PC-9 (cell line): ENCODE measurements at regions not wholly inside any gene's neighbourhood (a gene's known extent, or its start where the extent isn't known, plus 50 kb on each side); places are given as distances from the start of the nearest gene placed in this dataset.
"Not testable (repeated sequence)": the region's sequence is repeated elsewhere in the genome, so short reads cannot be mapped to it uniquely, and the experiment has no call there.

Experiments
- BruUV-seq: library from RNA; stranded (reverse); fragments of 400-500 nt; replicated peaks from 2 replicates; lab custom pipeline; 2021; lab: Mats Ljungman, UMichigan
- CTCF ChIA-PET: fragments of 300-600 bp; sonication (Branson Sonifier 250); formaldehyde crosslinking; loops from one replicate; lab custom pipeline; 2022; ENCODE audit warnings: antibody characterized with exemption; lab: Charles Lee
- POLR2A ChIA-PET: fragments of 300-600 bp; sonication (Branson Sonifier 250); formaldehyde crosslinking; loops from one replicate; lab custom pipeline; 2022; ENCODE audit warnings: antibody characterized with exemption; ENCODE audit not compliant: unreplicated experiment; lab: Charles Lee
- DNase-seq, 2 experiments: peaks; one replicate each; pipeline versions ENCODE4 v3.0.0 to v3.0.0-alpha.2; 2015 to 2022; ENCODE audit warnings: mixed read lengths in 1 of 2
- H2AFZ ChIP-seq: fragments of 200-600 bp; sonication (generic); 2 replicates; pipeline ENCODE4 v1.8.1; 2017; ENCODE audit warnings: antibody characterized with exemption
- H3F3A ChIP-seq: fragments of 200-600 bp; sonication (generic); 2 replicates; pipeline ENCODE4 v1.8.1; 2017; ENCODE audit warnings: antibody characterized with exemption, mild to moderate bottlenecking, low read depth; ENCODE audit not compliant: insufficient read depth
- H3K27ac ChIP-seq: fragments of 200-600 bp; sonication (generic); 2 replicates; pipeline ENCODE4 v1.6.1; 2016; ENCODE audit warnings: mixed run types
- H3K27me3 ChIP-seq: fragments of 200-600 bp; sonication (generic); 2 replicates; pipeline ENCODE4 v1.6.1; 2016; ENCODE audit warnings: low read depth, mixed run types; ENCODE audit not compliant: insufficient read depth
- H3K36me3 ChIP-seq: fragments of 200-600 bp; sonication (generic); 2 replicates; pipeline ENCODE4 v1.6.1; 2016; ENCODE audit warnings: low read depth, mixed run types
- H3K4me1 ChIP-seq: fragments of 200-600 bp; sonication (generic); replicated peaks from 2 replicates; pipeline ENCODE4 v1.6.1; 2016; ENCODE audit warnings: mixed run types; ENCODE audit not compliant: insufficient read depth
- H3K4me2 ChIP-seq: fragments of 200-600 bp; sonication (generic); 2 replicates; pipeline ENCODE4 v1.6.1; 2017; ENCODE audit warnings: mixed run types
- H3K4me3 ChIP-seq: fragments of 200-600 bp; sonication (generic); 2 replicates; pipeline ENCODE4 v1.6.1; 2016; ENCODE audit warnings: mixed run types
- H3K79me2 ChIP-seq: fragments of 200-600 bp; sonication (generic); 2 replicates; pipeline ENCODE4 v1.6.1; 2017; ENCODE audit warnings: low read depth, mixed run types
- H3K9me2 ChIP-seq: fragments of 200-600 bp; sonication (generic); 2 replicates; pipeline ENCODE4 v1.8.1; 2017; ENCODE audit warnings: mild to moderate bottlenecking; ENCODE audit not compliant: insufficient read depth
- H3K9me3 ChIP-seq: fragments of 200-600 bp; sonication (generic); 2 replicates; pipeline ENCODE4 v1.8.1; 2016; ENCODE audit warnings: low read depth; ENCODE audit not compliant: insufficient read depth
- H4K20me1 ChIP-seq: fragments of 200-600 bp; sonication (generic); 2 replicates; pipeline ENCODE4 v1.8.1; 2017; ENCODE audit not compliant: insufficient read depth
- CTCF ChIP-seq: fragments of 200-600 bp; sonication (generic); conservative IDR thresholded peaks from 2 replicates; pipeline ENCODE4 v1.6.1; 2017; ENCODE audit warnings: mixed run types, antibody characterized with exemption, mild to moderate bottlenecking, moderate library complexity
- EZH2 ChIP-seq: fragments of 200-600 bp; sonication (generic); IDR thresholded peaks from 2 replicates; pipeline ENCODE4 v1.8.0; 2017; ENCODE audit warnings: antibody characterized with exemption, low read depth
- intact Hi-C: fragments of 100-400 bp; cut with micrococcal nuclease; formaldehyde crosslinking; loops from one replicate; pipeline ENCODE4 v1.10.0; 2022; ENCODE audit not compliant: unreplicated experiment

- no TSS peak for BruUV-seq
- H3K4me2 ChIP-seq: no peak overlapping the region
Observed at GRCh38 chr14:40679256-40679655, 927.4 kb upstream of the LRFN5 start.

DNA sequence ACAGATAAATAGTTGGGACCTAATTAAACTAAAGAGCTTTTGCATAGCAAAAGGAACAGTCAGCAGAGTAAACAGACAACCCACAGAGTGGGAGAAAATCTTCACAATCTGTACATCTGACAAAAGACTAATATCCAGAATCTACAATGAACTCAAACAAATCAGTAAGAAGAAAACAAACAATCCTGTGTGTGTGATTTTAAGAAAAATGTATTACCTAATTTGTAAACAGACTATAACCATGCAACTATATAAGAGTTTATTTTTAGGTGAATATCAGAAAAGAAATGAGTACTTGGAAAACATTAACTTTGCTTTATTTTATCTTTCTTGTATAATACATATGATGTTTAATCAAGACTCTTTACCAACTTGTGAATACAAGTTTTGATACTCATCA, 929.5 kb upstream of the LRFN5 start:
- CTCF ChIA-PET, H3K79me2 ChIP-seq, H3K27me3 ChIP-seq, H2AFZ ChIP-seq, H3K9me3 ChIP-seq, BruUV-seq, H3K4me1 ChIP-seq, intact Hi-C loops, POLR2A ChIA-PET, H3F3A ChIP-seq, H3K4me2 ChIP-seq, H3K27ac ChIP-seq, H4K20me1 ChIP-seq, H3K36me3 ChIP-seq, H3K9me2 ChIP-seq, DNase-seq, H3K4me3 ChIP-seq: not testable (repeated sequence)

More at GRCh38 chr14:40679256-40679655, 927.4 kb upstream of the LRFN5 start:
- ChIA-PET POLR2A (no interaction called here), CTCF (no interaction called here)
- no peaks in the 10 kb centered on the region for H4K20me1 ChIP-seq
- no peaks in the 10 kb centered on the region for H3K27me3 ChIP-seq
- no peak for DNase-seq
- no peaks in the 10 kb centered on the region for H3F3A ChIP-seq
- H3K79me2 ChIP-seq: no peaks in the 10 kb centered on the region
- H3K9me2 ChIP-seq: no peaks in the 10 kb centered on the region
- TF ChIP-seq EZH2: no peak
- TF ChIP-seq CTCF: no peak
- no peaks in the 10 kb centered on the region for H3K36me3 ChIP-seq
- no peak overlapping the region for H2AFZ ChIP-seq
- no peak overlapping the region for H3K4me3 ChIP-seq
- intact Hi-C loops: no loop called here
- H3K27ac ChIP-seq: no peak overlapping the region
- no peaks in the 10 kb centered on the region for H3K4me1 ChIP-seq
- H3K9me3 ChIP-seq: no peaks in the 10 kb centered on the region

DNA sequence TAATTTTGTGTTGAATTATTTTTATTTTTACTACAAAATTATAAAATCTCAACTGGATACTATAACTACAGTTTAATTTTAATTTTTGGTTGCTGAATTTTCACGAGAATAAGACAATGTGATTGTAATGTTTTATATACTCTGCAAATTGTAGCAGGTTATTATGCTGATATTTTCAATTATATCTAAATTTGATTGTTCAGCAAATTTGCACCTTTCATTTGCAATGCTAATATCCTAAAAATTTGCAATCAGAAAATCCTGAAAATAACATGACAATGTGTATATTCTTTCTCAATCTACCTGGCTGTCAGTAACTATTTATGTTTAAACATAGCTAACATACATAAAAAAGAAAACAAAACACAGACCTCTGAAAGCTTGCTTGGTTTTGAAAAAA, 932.2 kb upstream of the LRFN5 start:
- no peaks in the 10 kb centered on the region for H3K36me3 ChIP-seq
- no peaks in the 10 kb centered on the region for H3K27me3 ChIP-seq
- H4K20me1 ChIP-seq: no peaks in the 10 kb centered on the region
- no peak overlapping the region for H3K27ac ChIP-seq
- TF ChIP-seq EZH2: no peak
- no peak for TF ChIP-seq CTCF
- H3K4me1 ChIP-seq: no peaks in the 10 kb centered on the region
- no peak overlapping the region for H3K4me2 ChIP-seq
- no peaks in the 10 kb centered on the region for H3K9me2 ChIP-seq
- intact Hi-C loops: no loop called here
- CTCF ChIA-PET: no interaction called here
- no peak overlapping the region for H3K4me3 ChIP-seq
- no TSS peak for BruUV-seq
- no peaks in the 10 kb centered on the region for H3F3A ChIP-seq
- DNase-seq: no peak
- no peaks in the 10 kb centered on the region for H3K79me2 ChIP-seq
- H3K9me3 ChIP-seq: no peaks in the 10 kb centered on the region
- H2AFZ ChIP-seq: no peak overlapping the region
- POLR2A ChIA-PET: no interaction called here

DNA sequence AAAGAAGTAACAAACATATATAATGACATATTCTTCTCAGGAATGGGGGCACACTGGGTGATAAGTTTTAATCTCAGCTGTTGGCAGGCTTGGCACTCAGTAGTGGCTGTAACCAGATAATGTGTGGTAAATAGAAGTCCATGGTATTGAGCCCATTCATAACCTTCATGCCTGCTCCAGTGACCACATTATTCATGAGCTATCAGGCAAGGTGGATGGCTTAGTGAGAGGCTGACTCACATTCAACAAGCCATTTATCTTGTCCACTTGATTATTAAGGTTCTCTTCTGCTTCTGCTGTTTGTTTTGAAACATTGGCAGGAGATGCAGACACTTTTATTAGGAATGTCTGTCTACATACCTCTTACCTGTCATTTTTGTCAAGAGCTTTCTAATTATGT, 950.4 kb upstream of the LRFN5 start:
- no peaks in the 10 kb centered on the region for H3K9me2 ChIP-seq
- no peaks in the 10 kb centered on the region for H3K4me1 ChIP-seq
- no peaks in the 10 kb centered on the region for H3K27me3 ChIP-seq
- no peaks in the 10 kb centered on the region; the same call in 1 of the 2 replicates for H4K20me1 ChIP-seq
- TF ChIP-seq CTCF: no peak
- TF ChIP-seq EZH2: no peak
- ChIA-PET POLR2A (no interaction called here), CTCF (no interaction called here)
- no peak for DNase-seq
- H3K27ac ChIP-seq: no peak overlapping the region
- no peaks in the 10 kb centered on the region; the same call in 1 of the 2 replicates for H3K9me3 ChIP-seq
- H3K36me3 ChIP-seq: no peaks in the 10 kb centered on the region
- no peak overlapping the region for H2AFZ ChIP-seq
- H3K79me2 ChIP-seq: no peaks in the 10 kb centered on the region
- BruUV-seq: no TSS peak
- no peak overlapping the region for H3K4me2 ChIP-seq
- intact Hi-C loops: no loop called here
- H3K4me3 ChIP-seq: no peak overlapping the region
- H3F3A ChIP-seq: no peaks in the 10 kb centered on the region
